Epidermal melanocyte (primary cell): ENCODE measurements at regions not wholly inside any gene's neighbourhood (a gene's known extent, or its start where the extent isn't known, plus 50 kb on each side); places are given as distances from the start of the nearest gene placed in this dataset.

Experiments used
- DNase-seq: peaks from one replicate; pipeline ENCODE4 v3.0.0; 2011; ENCODE audit warnings: low spot score; ENCODE audit not compliant: insufficient read length

GRCh38 chr2:78264130-78264529 lies 742.0 kb upstream of the LRRTM4 start:
- DNase-seq = no peak

GRCh38 chr2:78281164-78281563 lies 744.3 kb upstream of the REG3G start:
- no peak for DNase-seq

GRCh38 chr2:78290581-78291214 lies 734.8 kb upstream of the REG3G start:
- DNase-seq = no peak

- DNase-seq = no peak
Measured at GRCh38 chr2:78293768-78294167, 731.7 kb upstream of the REG3G start.

- DNase-seq = no peak
Measured at GRCh38 chr2:78301166-78301789, 724.2 kb upstream of the REG3G start.

- no peak for DNase-seq
Measured at GRCh38 chr2:78304678-78305077, 720.8 kb upstream of the REG3G start.

GRCh38 chr2:78309460-78309859 lies 716.0 kb upstream of the REG3G start:
- no peak for DNase-seq

- DNase-seq = no peak
Measured at GRCh38 chr2:78315368-78315767, 710.1 kb upstream of the REG3G start.

GRCh38 chr2:78318275-78318674 lies 707.2 kb upstream of the REG3G start:
- no peak for DNase-seq

- no peak for DNase-seq
Measured at GRCh38 chr2:78330193-78330592, 695.3 kb upstream of the REG3G start.

- no peak for DNase-seq
Measured at GRCh38 chr2:78351208-78351607, 674.3 kb upstream of the REG3G start.

- no peak for DNase-seq
Measured at GRCh38 chr2:78353168-78353567, 672.3 kb upstream of the REG3G start.

- DNase-seq = no peak
Measured at GRCh38 chr2:78355967-78356366, 669.5 kb upstream of the REG3G start.

GRCh38 chr2:78383576-78383975 lies 641.9 kb upstream of the REG3G start:
- DNase-seq = peak; percentile 28

GRCh38 chr2:78397198-78397597 lies 628.3 kb upstream of the REG3G start:
- DNase-seq = no peak

GRCh38 chr2:78407960-78408794 lies 617.3 kb upstream of the REG3G start:
- DNase-seq = no peak

GRCh38 chr2:78408795-78409118 lies 616.7 kb upstream of the REG3G start:
- no peak for DNase-seq

- DNase-seq = no peak
Measured at GRCh38 chr2:78411303-78411702, 614.2 kb upstream of the REG3G start.

- DNase-seq = no peak
Measured at GRCh38 chr2:78416625-78417300, 608.7 kb upstream of the REG3G start.

- DNase-seq = no peak
Measured at GRCh38 chr2:78417355-78417754, 608.1 kb upstream of the REG3G start.

GRCh38 chr2:78418021-78418420 lies 607.5 kb upstream of the REG3G start:
- DNase-seq = no peak

- DNase-seq = no peak
Measured at GRCh38 chr2:78420132-78420531, 605.4 kb upstream of the REG3G start.
